ENCODE measurements at regions not wholly inside any gene's neighbourhood (a gene's known extent, or its start where the extent isn't known, plus 50 kb on each side); places are given as distances from the start of the nearest gene placed in this dataset.

DNA sequence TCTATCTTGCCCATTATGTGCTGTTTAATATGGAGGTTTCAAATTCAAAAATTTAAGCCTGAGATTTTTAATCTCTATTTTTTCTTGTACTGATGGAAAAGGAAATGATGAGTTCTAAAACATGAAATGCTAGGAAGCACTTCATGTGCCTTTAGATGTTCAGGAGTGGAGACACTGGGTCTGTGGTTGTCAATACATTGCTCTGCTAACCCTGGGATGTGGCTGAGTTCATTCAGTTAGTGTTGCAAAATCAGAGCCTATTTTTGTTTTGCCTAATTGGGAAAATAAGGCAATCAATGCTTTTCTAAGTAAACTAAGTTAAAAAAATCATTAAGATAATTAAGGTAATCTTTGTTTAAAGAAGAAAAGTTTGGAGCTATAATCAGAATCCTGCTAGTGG lies 83.1 kb downstream of the DIPK2A start:
- dilution Hi-C loops (cut with MboI; ENCODE audit: extremely low pct_ligation_motif_present, low sequenced_read_pairs): no loop called here
- Histone ChIP-seq H4K20me1 (ENCODE audit: control insufficient read depth, extremely low read depth, insufficient read depth, low read length) (no peaks in the 10 kb centered on the region), H3K9me3 (ENCODE audit: control insufficient read depth, low read depth, low read length) (no peaks in the 10 kb centered on the region), H3K9ac (ENCODE audit: control insufficient read depth, extremely low read depth, insufficient read depth, low read length) (no peak overlapping the region), H3K27me3 (ENCODE audit: control insufficient read depth, extremely low read depth, insufficient read depth, low read length) (no peaks in the 10 kb centered on the region), H3K79me2 (ENCODE audit: control insufficient read depth, insufficient read depth, low read length) (no peaks in the 10 kb centered on the region), H3K4me1 (ENCODE audit: control insufficient read depth, extremely low read depth, insufficient read depth, low read length) (peaks cover 18% of the 10 kb centered on the region), H2AFZ (ENCODE audit: control insufficient read depth, low read length) (no peak overlapping the region), H3K27ac (ENCODE audit: control insufficient read depth, insufficient read depth, low read length) (no peak overlapping the region), H3K36me3 (ENCODE audit: control insufficient read depth in 2 of 2, extremely low read depth in 1 of 2, insufficient read depth in 2 of 2, low read length in 2 of 2) (no peaks in the 10 kb centered on the region), H3K4me3 (ENCODE audit: control insufficient read depth in 2 of 3, extremely low read depth in 1 of 3, insufficient read depth in 2 of 3, low read depth in 1 of 3, low read length in 3 of 3) (no peak overlapping the region), H3K4me2 (ENCODE audit: control insufficient read depth, extremely low read depth, insufficient read depth, low read depth, low read length) (no peak overlapping the region), H3K9me1 (ENCODE audit: control insufficient read depth, extremely low read depth, insufficient read depth, low read length) (no peaks in the 10 kb centered on the region)
- DNase-seq (ENCODE audit: low read depth, low spot score) (no peak), FAIRE-seq (no peak)
- TF ChIP-seq, protein P1, sequence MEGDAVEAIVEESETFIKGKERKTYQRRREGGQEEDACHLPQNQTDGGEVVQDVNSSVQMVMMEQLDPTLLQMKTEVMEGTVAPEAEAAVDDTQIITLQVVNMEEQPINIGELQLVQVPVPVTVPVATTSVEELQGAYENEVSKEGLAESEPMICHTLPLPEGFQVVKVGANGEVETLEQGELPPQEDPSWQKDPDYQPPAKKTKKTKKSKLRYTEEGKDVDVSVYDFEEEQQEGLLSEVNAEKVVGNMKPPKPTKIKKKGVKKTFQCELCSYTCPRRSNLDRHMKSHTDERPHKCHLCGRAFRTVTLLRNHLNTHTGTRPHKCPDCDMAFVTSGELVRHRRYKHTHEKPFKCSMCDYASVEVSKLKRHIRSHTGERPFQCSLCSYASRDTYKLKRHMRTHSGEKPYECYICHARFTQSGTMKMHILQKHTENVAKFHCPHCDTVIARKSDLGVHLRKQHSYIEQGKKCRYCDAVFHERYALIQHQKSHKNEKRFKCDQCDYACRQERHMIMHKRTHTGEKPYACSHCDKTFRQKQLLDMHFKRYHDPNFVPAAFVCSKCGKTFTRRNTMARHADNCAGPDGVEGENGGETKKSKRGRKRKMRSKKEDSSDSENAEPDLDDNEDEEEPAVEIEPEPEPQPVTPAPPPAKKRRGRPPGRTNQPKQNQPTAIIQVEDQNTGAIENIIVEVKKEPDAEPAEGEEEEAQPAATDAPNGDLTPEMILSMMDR (optimal IDR thresholded peaks at IDR 0.05 in 1 of 3, IDR thresholded peaks at IDR 0.05 in 1 of 3, conservative IDR thresholded peaks at IDR 0.05 in 1 of 3; ENCODE audit: extremely low read depth in 1 of 3, insufficient read depth in 2 of 3, low read length in 3 of 3): no peak
- no peak for TF ChIP-seq EZH2 (IDR thresholded peaks at IDR 0.05; ENCODE audit: low read length)

DNA sequence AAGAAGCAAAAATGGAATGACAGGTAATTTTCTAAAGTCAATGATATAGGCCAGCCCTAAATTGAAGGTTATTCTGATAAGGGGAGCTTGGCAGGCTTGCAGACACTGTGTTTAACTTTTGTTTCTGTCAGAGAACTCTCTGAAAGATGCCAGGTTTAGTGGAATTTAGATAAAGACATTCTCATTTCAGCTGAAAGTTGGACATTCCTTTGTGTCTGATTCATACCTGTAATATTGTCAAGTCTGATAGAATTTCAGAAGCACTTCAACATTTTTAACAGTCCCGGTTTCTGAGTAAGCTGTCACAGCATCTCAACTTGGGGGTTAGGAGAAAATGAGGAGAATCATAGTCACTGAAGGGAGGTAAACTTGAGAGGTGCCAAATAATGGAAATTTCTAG lies 84.0 kb downstream of the DIPK2A start:
- Histone ChIP-seq H3K9ac (ENCODE audit: control insufficient read depth, extremely low read depth, insufficient read depth, low read length) (no peak overlapping the region), H3K4me1 (ENCODE audit: control insufficient read depth, extremely low read depth, insufficient read depth, low read length) (peaks cover 18% of the 10 kb centered on the region), H3K9me3 (ENCODE audit: control insufficient read depth, low read depth, low read length) (no peaks in the 10 kb centered on the region), H2AFZ (ENCODE audit: control insufficient read depth, low read length) (no peak overlapping the region), H3K4me3 (ENCODE audit: control insufficient read depth in 2 of 3, extremely low read depth in 1 of 3, insufficient read depth in 2 of 3, low read depth in 1 of 3, low read length in 3 of 3) (no peak overlapping the region), H3K9me1 (ENCODE audit: control insufficient read depth, extremely low read depth, insufficient read depth, low read length) (no peaks in the 10 kb centered on the region), H3K4me2 (ENCODE audit: control insufficient read depth, extremely low read depth, insufficient read depth, low read depth, low read length) (peak overlapping the region; percentile 25), H3K79me2 (ENCODE audit: control insufficient read depth, insufficient read depth, low read length) (no peaks in the 10 kb centered on the region), H4K20me1 (ENCODE audit: control insufficient read depth, extremely low read depth, insufficient read depth, low read length) (no peaks in the 10 kb centered on the region), H3K27me3 (ENCODE audit: control insufficient read depth, extremely low read depth, insufficient read depth, low read length) (no peaks in the 10 kb centered on the region), H3K27ac (ENCODE audit: control insufficient read depth, insufficient read depth, low read length) (no peak overlapping the region), H3K36me3 (ENCODE audit: control insufficient read depth in 2 of 2, extremely low read depth in 1 of 2, insufficient read depth in 2 of 2, low read length in 2 of 2) (no peaks in the 10 kb centered on the region)
- DNase-seq (ENCODE audit: low read depth, low spot score): no peak
- TF ChIP-seq EZH2 (IDR thresholded peaks at IDR 0.05; ENCODE audit: low read length): no peak
- TF ChIP-seq, protein P1 (optimal IDR thresholded peaks at IDR 0.05 in 1 of 3, IDR thresholded peaks at IDR 0.05 in 1 of 3, conservative IDR thresholded peaks at IDR 0.05 in 1 of 3; ENCODE audit: extremely low read depth in 1 of 3, insufficient read depth in 2 of 3, low read length in 3 of 3): no peak
- peak; percentile 71 for FAIRE-seq
- dilution Hi-C loops (cut with MboI; ENCODE audit: extremely low pct_ligation_motif_present, low sequenced_read_pairs): no loop called here
